ENCODE measurements at regions not wholly inside any gene's neighbourhood (a gene's known extent, or its start where the extent isn't known, plus 50 kb on each side); places are given as distances from the start of the nearest gene placed in this dataset.

DNA sequence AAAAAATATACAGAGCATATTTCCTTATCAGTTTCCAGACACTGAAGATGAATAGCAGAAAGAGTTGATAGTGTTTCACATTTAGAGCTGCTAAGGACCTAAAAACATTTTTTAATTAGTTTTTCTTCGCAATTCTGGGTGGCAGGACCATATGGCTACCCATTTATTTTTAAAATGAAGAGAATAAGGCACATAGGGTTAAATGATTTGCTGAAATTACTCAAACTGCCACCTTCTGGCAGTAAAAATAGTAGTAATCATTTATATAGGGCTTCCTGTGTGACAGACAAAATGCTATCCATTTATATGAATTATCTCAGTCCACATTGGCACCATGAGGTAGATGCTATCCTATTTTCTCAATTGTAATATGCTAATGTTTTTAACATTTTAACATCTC is 108.6 kb upstream of the CCDC196 start:
- TF ChIP-seq, protein P1, sequence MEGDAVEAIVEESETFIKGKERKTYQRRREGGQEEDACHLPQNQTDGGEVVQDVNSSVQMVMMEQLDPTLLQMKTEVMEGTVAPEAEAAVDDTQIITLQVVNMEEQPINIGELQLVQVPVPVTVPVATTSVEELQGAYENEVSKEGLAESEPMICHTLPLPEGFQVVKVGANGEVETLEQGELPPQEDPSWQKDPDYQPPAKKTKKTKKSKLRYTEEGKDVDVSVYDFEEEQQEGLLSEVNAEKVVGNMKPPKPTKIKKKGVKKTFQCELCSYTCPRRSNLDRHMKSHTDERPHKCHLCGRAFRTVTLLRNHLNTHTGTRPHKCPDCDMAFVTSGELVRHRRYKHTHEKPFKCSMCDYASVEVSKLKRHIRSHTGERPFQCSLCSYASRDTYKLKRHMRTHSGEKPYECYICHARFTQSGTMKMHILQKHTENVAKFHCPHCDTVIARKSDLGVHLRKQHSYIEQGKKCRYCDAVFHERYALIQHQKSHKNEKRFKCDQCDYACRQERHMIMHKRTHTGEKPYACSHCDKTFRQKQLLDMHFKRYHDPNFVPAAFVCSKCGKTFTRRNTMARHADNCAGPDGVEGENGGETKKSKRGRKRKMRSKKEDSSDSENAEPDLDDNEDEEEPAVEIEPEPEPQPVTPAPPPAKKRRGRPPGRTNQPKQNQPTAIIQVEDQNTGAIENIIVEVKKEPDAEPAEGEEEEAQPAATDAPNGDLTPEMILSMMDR (IDR thresholded peaks at IDR 0.05), result no peak
- no peak for TF ChIP-seq EP300 (IDR thresholded peaks at IDR 0.05)
- no peak for TF ChIP-seq POLR2AphosphoS5 (IDR thresholded peaks at IDR 0.05)
- no peak for TF ChIP-seq POLR2A (IDR thresholded peaks at IDR 0.05)
